AG08395 (cell line): ENCODE measurements at regions not wholly inside any gene's neighbourhood (a gene's known extent, or its start where the extent isn't known, plus 50 kb on each side); places are given as distances from the start of the nearest gene placed in this dataset.
A peak's percentile ranks its signal among the peaks of the same experiment; 100 is the strongest.
"Not testable (repeated sequence)": the region's sequence is repeated elsewhere in the genome, so short reads cannot be mapped to it uniquely, and the experiment has no call there.

ENCODE experiments used
- DNase-seq: peaks from one replicate; pipeline ENCODE4 v3.0.0; 2012; ENCODE audit warnings: mixed read lengths, low spot score

DNA sequence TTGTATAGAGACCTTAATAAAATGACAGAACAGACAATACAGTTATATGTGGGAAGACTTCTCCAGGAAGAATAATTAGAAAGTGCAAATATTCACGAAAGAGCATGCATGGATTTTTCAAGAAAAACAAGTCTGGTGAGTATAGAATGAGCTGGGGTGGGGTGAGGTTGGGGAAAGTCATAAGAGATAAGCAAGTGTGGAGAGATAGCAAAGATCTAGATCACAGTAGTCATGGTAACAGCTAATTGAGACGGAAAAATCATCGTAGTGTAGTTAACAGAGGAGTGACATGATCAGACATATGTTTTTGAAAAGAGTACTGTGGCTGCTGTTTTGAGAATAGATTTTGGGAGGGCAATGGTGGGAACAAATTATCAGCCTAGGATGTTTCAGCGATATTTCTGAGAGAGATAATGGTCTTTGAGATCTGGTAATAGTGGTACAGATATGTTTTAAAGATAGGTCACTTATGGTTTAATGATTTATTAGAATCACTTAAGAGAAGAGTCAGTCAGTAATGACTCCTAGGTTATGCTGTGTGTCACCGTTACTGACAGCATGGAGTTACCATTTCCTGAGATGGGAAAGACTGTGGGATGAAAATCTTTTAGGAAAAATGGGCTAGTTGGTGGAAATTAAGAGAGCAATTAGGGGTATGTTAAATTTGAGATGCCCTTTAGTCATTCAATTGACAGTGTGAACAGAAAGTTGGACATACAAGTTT lies 248.5 kb upstream of the SLC8A1 start:
- DNase-seq, result no peak

DNA sequence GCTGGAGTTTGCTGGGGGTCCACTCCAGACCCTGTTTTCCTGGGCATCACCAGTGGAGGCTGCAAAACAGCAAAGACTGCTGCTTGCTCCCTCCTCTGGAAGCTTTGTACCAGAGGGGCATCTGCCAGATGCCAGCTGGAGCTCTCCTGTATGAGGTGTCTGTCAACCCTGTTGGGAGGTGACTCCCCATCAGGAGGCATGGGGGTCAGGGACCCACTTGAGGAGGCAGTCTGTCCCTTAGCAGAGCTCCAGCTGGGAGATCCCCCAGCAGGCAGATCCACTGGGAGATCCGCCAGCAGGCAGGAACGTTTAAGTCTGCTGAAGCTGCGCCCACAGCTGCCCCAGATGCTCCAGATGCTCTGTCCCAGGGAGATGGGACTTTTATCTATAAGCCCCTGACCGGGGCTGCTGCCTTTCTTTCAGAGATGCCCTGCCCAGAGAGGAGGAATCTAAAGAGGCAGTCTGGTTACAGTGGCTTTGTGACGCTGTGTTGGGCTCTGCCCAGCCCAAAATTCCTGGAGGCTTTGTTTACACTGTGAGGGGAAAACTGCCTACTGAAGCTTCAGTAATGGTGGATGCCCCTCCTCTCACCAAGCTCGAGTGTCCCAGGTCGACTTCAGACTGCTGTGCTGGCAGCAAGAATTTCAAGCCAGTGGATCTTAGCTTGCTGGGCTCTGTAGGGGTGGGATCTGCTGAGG lies 260.5 kb upstream of the SLC8A1 start:
- DNase-seq, result not testable (repeated sequence)

DNA sequence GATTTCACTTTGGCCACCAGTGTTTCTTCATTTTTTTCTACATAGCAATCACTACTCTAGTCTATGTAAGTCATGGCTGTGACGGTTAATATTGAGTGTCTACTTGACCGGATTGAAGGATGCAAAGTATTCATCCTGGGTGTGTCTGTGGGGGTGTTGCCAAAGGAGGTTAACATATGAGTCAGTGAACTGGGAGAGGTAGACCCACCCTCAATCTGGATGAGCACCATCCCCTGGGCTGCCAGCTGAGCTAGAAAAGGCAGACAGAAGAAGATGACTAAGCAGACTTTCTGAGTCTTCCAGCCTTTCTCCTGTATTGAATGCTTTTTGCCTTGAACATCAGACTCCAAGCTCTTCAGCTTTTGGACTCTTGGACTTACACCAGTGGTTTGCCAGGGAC lies 265.0 kb upstream of the SLC8A1 start:
- DNase-seq, result peak; percentile 48

DNA sequence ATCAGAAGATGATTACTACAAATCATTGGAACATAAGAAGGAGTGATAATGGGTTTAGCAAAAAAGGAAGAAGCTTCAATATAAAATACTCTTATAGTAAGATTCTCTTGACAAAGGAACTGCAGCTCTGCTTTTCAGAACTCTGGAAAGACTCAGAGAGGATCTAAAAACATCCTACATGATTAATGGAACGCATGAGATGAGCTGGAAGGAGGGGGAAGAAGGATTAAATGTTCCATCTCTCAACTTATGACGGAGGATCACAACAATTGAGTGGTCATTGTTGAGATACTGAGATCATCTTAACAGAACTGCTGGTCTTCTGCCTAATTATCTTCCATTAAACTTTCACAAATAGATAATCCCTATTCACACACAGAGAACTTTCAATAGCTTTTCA lies 267.5 kb upstream of the SLC8A1 start:
- no peak for DNase-seq

DNA sequence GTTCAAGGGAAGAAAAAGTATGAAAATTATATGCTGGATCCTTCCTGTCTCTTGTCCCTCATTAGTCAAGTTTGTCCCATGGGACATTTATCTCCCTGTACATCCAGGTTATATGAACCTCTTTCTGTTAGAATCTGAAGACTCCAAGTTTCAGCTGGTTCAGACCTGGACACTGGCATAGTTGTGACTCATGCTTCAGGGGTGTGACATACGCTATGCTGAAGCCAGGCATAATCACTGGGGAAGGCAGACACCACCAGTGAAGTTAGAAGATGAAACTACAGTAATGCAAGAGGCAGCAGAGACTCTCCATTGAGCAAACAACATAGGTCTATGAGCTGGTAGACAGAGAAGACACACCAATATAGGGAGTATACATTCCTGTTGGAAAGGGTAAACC lies 269.7 kb upstream of the SLC8A1 start:
- DNase-seq, result peak; percentile 64

DNA sequence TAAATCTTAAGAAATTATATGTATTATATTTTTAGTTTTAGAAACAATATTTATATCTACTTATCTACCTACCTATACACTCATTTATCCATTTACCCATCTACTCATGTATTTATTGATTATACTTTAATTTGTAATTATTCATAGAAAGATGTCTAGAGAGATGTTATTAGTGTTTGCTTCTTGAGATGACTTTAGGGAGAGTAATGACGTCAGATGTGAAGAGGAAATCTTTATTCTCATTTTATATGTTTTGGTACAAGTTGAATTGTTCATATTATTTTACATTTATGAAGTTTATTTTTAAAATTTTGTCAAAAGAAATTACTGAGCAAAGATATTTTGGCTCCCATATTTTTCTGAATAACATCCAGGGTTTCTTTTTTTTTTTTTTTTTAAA lies 271.3 kb upstream of the SLC8A1 start:
- no peak for DNase-seq

DNA sequence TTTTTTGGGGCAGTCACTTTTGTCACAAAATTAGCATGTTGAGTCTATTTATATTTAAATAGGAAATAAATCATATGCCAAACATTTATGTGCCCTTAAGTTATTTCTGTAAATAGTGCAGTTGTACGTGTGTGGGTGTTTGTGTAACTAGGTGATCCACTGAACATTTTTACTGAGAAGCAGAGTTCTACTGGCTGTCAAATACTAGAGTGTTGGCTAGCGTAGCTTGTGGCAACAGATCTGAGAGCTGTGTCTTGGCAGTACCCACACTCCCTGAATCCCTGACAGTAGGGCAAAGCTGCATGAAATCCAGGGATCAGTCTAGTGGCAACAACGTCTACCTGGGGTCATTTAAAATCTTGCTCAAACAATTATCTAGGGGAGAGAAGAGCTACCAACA lies 273.1 kb upstream of the SLC8A1 start:
- no peak for DNase-seq

DNA sequence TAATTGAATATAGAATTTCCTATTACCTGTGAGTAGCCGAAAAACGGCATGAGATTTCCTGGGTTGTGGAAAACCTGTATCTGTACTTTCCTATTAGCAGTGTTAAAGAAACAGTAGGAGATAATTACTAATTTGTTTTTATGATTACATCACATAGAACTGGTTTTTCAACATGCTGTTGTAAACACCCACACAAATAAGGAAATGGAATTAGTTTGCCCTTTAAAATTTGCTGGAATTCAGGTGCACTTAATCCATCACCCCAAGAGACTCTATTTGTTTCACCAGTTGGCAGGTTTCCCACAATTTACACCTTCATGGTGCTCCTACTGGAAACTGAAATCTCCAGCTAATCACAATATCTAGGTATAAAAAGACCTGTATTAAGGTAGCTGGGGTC lies 274.1 kb upstream of the SLC8A1 start:
- DNase-seq, result no peak

DNA sequence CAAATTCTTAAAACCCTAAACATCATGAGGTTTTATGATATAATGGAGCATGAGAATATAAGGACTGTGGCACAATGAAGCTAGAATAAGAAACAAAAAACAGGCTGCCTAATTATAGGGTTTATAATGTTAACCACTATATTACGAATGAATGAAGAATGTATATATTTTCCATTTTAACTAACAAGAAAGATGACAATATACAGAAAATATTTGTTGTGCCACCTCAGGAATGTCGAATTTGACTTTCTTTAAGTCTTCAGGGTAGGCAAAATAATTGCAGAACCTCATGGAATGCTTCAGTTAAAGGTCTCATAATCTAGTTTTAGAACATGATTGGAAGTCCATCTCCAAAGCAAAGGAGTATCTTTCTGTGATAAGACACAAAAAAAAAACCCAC lies 282.9 kb upstream of the SLC8A1 start:
- peak; percentile 13 for DNase-seq

DNA sequence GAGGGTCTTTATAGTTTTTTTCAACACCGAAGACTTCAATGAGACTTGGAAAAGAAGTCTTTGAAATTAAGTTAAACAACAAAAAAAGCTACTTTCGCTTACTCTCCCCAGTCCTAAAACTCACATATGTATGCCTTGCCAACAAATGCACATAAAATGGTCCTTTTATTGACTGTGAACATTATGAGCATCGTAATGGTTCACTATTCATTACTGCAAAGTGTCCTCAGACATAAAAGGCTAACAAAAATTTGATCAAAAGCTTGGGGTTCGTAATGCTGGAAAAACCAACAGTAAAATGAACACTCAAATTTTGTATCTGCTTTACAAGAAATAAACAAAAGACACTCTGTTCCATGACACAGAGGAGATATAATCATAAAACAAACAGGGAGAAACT lies 285.3 kb upstream of the SLC8A1 start:
- DNase-seq, result no peak

DNA sequence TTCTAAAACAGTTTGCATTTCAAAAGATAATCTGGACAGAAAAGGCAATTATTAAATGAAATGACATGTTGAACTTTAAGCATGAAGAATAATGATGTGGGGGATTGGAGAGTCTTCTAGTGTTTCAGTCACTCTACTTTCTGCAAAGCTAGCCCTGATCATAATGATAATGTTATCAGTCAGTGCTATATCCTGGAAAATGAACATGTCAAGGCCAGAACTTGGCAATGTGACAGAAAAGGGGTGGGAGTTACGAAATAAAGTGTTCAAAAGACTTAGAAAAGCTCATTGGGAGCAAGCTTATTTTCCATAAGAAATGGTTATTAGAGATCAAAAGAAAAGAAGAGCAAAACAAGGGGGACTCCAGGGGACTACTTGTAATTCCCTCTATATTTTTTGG lies 288.5 kb upstream of the SLC8A1 start:
- DNase-seq, result no peak

DNA sequence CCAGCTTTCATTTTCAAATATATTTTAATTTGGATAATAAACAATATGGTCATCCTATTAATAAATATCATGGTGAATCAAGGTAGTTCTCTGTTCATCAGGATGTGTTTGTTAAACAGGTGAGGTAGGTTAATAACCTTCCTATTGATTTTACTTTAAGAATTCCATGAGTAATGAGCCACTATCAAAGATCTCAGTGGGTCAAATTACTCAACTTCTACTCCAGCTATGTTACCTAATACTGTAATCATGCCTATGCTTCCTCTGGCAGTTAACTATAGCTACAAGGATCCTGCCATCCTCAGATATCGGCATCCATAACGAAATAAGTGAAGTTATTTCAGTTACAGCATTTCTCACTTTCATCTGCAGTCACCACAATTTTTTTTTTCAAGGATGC lies 289.6 kb upstream of the SLC8A1 start:
- no peak for DNase-seq

DNA sequence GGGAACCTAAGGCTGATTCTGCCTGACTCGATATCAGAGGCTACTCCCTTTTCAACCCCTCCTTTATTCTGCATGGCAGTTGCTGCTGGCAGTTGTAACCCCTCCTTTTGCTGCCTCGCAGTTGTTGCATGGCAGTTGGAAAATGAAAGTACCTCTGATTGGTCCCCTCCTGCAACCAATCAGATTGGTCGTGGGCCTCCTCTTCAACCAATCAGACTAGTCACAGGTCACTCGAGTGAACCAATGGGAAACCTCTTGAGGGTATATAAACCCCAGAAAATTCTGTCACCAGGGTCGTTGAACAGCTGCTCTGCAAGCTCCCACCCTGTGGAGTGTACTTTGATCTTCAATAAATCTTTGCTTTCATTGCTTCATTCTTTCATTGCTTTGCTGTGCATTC lies 294.3 kb upstream of the SLC8A1 start:
- no peak for DNase-seq

DNA sequence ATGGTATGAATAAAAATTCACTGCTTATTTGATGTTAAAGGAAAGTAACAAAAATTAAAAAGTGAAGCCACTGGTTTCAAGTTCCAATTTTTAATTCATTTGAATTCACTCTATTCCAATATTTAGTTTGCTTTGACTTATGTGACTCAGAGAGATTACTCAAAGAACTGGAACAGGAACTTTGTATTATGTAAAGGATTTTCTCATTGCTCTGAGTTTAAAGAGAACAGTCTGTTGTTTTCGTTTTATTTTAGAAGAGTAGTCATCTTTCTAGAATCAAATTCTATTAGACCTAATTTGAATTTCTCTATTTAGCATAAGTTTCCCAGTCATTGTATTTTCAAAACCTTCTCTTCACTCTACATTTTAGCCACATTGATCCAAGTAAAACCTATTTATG lies 300.1 kb upstream of the SLC8A1 start:
- no peak for DNase-seq

DNA sequence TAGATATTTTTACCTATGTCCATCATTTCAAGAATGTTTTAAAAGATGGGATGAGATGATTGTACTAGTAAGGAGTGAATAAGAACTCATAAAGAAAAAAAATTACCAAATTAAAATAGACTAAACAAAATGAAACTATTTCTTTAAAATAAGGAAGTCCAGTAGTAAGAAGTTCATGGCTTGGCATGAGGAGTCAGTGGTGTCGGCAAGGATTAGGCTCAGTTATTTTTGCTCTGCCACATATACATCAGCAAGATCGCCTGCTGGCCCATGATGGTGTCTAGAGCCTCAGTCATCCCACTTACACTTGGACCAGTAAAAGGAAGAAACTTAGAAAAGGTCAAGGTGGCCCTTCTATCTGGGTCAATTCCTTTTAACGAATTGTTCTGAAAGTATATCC lies 300.9 kb upstream of the SLC8A1 start:
- DNase-seq, result no peak

DNA sequence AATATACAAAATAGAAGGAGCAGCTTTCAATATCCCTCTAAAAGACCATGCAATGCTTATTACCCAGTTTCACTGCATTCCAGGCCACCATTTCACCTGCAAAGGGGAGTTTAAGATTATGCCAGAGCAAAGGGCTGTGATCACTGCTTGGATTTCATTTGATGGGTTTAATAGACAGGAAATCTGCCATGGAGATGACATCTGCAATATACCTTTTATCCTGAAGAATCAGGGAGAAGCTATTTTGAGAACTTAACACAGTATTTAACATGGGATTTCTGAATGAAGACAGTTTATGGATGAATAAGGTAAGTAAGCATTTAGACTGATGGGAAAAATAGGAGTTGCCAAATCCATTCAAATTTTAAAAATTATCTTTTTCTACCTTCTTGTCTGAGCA lies 303.0 kb upstream of the SLC8A1 start:
- DNase-seq, result no peak

DNA sequence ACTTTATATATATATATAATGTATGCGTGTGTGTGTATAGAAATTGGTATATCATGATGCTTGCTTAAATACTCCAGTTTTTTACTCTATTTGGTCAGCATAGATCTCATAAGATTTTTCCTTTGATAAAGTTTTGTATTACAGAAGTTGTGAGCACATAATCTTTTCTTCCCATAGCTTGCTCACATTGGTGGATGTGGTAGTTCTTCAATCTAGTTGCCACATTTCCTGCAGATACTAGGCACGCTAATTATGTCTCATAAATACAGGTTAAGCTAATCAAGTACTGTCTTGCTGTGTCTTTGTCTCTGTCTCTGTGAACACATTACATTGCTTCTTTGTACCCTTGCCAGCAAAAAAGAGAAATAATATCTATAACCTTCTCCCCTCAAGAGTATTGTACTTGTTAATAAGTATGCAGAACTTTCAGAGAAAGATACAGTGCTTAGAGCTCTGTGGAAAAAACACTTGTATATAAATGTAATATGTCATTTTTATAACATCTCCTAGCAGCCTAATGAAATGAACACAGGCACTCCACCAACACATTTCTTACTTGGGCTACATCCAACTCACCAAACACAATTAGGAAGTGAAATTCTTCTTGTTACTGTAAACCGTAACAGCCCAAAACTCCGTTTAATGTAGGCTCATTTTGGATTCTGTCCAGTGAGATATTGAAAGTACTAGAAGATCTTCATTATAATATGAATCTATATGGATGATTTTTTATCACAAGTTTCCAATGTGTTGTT lies 306.7 kb upstream of the SLC8A1 start:
- DNase-seq, result no peak

DNA sequence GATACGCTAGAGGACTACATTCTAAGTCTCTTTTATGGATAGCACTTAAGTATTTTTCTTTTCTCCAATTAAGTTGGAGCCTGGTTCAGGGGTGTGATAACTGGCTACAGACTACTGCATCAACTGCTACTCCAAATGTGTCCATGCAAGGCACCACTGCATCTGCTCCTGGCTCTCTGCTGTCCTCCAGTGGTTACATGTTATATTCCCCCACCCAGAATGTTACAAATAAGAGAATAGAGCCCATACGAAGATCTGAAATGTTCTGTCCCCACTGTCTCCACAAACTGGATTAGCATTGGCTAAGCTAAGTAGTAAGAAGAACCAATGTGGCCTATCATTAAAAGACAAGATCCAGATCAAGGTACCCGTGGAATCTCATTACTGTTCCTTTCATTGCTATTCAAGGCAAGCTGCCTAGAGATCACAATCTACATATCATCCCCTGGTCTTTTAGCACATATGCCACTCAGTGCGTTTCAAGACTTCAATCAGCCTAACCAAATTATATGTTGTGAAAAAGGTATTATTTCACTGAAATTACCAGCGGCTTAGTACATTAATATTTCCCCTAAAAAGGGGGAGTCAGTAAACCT lies 308.3 kb upstream of the SLC8A1 start:
- DNase-seq, result peak; percentile 67

DNA sequence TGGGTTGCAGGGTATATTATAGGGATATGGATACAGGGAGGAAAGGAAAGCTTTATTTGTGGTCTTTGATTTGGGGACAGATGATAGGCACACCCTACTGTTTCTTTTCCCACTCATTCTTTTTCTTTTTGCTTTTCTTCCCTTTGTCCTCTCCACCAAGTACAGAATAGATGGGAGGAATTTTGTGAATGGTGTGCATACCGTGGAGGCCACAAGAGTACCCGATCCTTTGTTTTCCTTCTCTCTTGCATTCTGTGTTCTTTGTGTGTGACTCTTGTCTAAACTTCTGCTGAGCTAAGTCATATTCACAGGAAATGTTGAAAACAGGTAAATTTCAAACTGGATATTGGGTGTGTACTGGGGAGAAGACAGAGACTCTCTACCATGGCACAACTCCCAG lies 321.4 kb upstream of the SLC8A1 start:
- no peak for DNase-seq

DNA sequence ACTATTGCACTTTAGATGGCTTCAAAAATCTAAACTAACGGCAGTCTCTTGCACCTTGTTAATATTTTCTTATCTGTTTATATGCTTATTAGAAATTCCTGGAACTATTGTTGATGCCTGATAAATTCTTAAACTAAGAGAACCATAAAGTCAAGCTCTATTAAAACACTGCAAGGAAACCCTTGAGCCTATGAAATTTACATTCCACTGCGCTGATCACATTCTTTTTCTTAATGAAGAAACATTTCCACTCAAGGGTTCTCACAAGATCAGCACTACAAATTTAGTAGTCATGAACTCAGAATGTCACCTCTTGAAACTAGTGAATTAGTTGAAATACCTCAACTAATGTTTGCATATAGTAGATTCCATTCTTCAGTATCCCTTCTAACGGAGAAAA lies 331.8 kb upstream of the SLC8A1 start:
- DNase-seq, result no peak

DNA sequence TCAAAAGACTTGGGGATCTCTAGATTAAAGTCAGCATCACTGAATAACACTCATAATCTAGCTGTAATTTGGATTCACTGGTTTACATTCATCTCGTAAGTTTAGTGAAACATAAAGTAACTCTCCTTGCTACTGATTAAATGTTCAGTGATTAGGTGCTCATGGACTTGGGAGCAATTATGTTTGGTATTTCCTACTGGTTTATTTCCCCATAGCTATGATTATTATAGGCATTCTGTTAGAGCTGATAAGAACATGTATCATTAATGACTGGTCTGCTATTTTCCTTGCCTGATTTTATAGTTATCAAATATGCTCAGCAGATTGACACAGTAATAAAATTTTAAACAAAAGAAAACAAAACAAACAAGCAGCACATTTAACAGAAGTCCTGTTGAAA lies 334.7 kb upstream of the SLC8A1 start:
- DNase-seq, result no peak

DNA sequence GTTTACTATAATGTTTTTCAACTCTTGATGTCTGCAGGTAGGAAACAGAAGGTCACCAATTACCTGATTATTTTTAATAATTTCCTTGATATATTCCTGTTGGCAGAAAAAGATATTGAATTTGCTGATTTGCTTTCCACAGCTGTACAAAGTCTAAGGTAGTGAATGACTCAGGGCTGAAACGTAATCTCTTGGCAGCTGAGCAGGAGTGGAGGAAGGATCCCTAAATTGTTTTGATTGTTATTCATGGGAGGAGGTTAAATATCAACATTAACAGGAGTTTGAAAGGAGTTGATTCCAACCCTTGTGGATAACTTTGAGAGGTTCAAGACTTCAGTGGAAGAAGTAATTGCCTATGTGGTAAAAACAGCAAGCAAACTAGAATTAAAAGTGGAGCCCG lies 345.2 kb upstream of the SLC8A1 start:
- no peak for DNase-seq

DNA sequence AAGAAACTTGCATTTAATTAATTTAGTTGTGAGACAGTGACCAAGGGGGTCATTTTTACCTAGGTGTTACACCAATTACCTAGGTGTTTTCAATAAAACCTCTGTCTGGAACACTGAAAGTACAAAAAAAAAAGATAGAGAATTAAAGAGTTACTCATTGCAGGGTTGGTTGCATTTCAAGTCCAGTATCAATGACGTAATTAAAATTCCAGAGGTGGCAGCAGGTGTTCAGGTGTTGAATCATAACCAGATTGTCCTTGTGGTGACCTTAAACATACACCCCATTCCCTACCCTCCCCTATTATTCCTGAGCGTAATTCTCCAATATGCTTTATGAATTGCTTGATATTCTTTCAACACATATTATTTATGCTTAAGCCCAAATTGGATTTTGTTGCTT lies 352.0 kb upstream of the SLC8A1 start:
- DNase-seq, result no peak
